SK-N-SH treated with all-trans-retinoic acid at 6 μM for 48 hours (cell line): ENCODE measurements at regions not wholly inside any gene's neighbourhood (a gene's known extent, or its start where the extent isn't known, plus 50 kb on each side); places are given as distances from the start of the nearest gene placed in this dataset.

Source experiments
- PATZ1 ChIP-seq: fragments of 250-450 bp; sonication (Bioruptor Pico); IDR thresholded peaks from 2 replicates; pipeline ENCODE4 v1.8.0; 2020; ENCODE audit warnings: mild to moderate bottlenecking, moderate library complexity, borderline replicate concordance
- SNAI2 ChIP-seq: fragments of 250-450 bp; sonication (Bioruptor Pico); IDR thresholded peaks from 2 replicates; pipeline ENCODE4 v1.5.0; 2020; ENCODE audit warnings: mild to moderate bottlenecking, moderate library complexity
- ZNF8 ChIP-seq: fragments of 450-650 bp; formaldehyde crosslinking; IDR thresholded peaks from 2 replicates; pipeline ENCODE4 v1.5.0; 2020; ENCODE audit warnings: mild to moderate bottlenecking, moderate library complexity

DNA sequence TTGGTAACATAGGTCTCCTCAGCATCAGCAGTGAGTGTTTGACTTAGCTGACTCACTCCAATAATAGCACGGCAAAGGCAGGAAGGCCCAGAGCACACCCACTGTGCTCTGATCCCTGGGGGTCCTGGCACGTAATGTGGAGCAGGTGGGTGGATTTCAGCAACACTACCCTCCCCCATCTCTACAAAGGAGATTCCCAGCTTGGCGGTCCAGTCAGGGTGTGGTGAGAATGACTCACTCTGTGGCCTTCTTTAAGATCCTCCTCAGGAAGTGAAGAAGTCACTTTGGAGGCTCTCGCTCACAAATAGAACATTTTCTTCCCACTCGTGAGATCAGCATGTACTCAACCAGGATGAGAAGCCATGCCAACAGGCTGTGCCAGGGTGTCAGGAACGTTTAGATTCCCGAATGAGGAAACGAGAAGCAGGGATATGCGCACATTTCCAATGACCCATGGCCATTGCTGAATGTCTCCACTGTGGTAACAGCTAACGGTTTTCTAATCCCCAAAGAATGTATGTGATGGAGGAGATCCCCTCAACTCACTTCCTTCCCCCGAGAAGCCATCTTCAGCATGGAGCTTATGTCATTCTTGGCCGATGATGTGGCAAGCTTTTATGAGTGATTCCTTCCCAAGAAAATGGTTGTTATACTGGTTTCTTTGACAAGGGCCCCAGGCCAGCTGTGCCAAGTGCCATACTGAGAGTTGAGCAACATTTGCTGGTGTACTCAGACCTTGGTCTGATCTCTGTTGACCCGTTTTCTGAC, 365.2 kb downstream of the C16orf95 start:
- TF ChIP-seq ZNF8 (CRISPR knock-in tag) (no peak), PATZ1 (CRISPR knock-in tag) (no peak), SNAI2 (CRISPR knock-in tag) (no peak)
